GM21447 (cell line): ENCODE measurements at regions not wholly inside any gene's neighbourhood (a gene's known extent, or its start where the extent isn't known, plus 50 kb on each side); places are given as distances from the start of the nearest gene placed in this dataset.
A peak's percentile ranks its signal among the peaks of the same experiment; 100 is the strongest.

ENCODE experiments used
- ATAC-seq: cut with Tn5 transposase; IDR thresholded peaks from one replicate; pipeline ENCODE4 v1.9.1; 2021; ENCODE audit not compliant: unreplicated experiment

GRCh38 chr9:73845954-73846690 is 651.0 kb upstream of the RORB start:
- no peak for ATAC-seq

DNA sequence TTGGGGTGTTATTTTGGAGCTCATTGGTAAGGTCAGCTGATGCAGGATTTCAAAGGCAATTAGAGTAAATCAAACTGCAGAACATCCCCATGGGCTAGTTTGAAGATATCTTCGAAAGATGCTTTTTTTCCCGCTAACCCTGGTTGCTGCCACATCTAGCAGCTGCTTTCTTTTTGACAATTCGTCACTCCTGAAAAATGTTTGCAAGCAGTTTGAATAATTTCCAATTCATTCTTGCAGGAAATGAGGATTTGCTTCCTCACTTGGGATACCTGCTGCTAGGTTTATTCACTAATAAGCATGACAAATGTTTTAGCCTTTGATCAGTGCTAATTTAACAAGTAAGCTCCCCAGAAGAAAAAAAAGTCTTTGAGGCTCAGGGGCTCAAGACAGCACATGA is 649.6 kb upstream of the RORB start:
- no peak for ATAC-seq

GRCh38 chr9:73853549-73853948 is 643.6 kb upstream of the RORB start:
- no peak for ATAC-seq

DNA sequence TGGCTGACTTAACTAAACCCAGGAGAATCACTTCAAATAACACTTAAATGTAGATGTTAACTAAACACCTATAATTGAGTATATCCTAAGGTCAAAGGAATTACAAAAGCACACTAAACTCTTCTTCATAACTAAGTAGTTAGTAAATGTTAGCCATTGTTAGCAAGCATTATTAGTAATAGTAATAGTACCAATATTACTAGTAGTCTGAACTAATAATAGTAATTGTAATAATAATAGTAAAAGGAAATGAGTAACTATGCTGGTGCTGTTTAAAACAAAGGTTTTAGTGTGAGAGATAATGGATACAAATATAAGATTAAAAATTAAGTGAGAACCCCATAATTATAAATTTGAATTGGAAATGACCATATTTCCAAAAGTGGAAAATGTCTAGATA is 641.9 kb upstream of the RORB start:
- no peak for ATAC-seq

DNA sequence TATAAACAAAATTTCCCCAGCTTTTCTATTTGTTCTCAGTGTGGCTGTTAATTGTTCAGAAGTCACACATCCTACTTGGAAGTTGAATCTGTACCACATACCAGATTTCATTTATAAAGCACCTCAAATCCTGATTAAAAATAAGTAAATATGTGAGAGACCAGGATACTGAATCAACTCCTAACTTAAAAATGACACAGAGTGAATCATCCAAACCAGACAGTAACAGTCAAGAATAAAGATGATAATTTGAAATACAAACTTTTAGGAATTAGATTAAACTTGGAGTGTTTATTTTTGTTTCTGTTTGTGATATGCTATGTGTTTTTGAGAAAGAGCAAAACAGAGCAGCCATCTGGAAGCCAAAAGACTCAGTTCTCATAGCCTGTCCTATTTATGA is 633.2 kb upstream of the RORB start:
- no peak for ATAC-seq

GRCh38 chr9:73866451-73866850 is 630.7 kb upstream of the RORB start:
- no peak for ATAC-seq

DNA sequence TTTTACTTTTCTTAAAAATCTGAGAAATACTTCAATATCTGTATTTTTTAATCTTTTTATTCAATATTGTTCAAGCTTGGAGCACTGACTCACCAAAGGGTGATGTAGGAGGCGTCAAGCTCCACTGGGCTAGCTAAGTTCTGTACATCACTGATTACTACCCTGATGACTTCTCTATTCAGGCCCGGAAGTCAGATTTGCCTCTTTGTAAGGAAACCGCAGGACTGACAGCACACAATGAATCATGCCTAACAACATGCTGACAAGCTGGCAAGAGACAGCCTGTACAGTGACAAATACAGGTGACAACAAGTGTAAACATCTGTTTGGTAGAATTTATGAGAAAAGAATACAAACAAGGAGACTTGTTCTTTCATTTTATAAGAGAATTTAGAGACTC is 627.9 kb upstream of the RORB start:
- ATAC-seq = peak; percentile 100

DNA sequence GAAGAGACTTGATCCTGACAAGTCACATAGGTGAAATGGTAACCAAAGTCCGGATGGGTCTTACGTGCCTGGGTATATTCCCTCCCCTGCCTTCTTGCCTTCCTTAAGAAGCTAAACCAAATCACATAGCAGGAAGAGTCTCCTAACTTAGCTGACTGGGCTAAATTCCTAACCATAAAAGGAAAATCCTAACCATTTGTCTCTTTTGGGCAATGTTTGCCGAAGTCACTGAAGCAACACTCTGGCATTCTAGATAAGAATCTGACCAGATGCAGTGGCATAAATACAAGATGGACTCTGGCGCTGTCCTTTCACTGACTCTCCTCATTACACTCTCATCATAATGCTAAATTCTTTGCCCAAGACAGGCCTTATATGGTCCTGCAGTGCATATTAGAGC is 625.5 kb upstream of the RORB start:
- ATAC-seq = no peak

- ATAC-seq = no peak
Measured at GRCh38 chr9:73872701-73873100, 624.4 kb upstream of the RORB start.

GRCh38 chr9:73880101-73880500 is 617.0 kb upstream of the RORB start:
- no peak for ATAC-seq

DNA sequence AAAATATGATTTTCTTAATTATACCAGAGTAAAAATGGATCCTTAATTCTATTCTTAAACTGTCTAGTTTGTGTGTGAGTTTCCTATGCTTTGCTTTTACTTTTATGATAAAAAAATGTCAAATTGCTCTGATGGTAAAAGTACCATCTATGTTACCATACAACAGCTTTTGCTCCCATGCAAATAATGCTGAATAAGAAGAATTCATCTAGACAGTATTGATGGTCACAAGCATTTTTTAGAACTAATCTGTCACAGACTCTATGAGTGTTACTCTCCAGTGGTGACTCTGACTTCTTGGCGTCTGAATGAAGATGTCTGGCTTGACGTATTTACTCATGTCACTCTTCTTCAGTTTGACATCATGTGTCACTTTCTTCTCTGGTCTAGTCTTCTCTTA is 608.1 kb upstream of the RORB start:
- no peak for ATAC-seq

DNA sequence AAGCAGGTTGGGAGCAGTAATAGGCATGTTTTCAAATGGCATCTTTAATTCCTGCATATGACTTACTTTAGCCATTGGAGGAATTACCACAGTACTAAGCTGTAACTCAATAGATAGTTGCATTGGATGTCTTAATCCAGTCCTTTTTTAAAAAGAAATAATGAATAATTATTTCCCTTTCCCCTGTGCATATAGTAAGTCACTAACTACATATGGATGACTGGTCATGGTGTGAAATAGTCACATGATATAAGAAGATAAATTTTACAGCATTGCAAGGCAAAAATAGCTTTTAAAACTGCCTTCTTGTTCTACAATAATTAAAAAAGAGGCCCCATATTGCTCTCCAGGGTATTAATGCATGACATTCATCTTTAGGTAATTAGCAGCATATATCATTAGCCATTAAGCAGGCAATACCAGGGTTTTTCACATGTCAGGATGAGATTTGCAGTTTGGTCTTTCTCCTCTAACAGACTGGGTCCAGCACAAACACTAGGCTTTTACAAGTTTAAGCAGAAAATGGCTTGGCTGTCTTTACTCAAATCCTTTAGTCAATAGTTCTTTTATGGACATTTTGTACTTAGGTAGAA is 606.4 kb upstream of the RORB start:
- no peak for ATAC-seq

DNA sequence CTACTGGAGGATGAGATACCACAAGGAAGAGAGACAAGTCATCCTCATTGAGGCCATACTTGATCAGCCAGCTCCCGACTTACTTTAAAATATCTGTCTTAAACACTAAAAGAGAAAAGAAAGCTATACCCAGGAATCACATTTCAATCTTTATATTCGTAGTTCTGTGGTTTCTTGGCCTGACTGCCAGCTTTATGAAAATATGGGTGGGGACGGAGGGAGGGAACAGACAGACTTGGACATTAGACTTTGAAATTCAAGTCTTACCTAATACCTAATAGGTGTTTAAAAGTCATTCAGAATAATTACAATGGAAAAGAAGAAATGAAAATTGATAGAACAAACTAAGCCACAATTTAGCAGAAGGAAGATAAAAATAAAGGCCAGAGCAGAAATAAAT is 604.8 kb upstream of the RORB start:
- no peak for ATAC-seq

DNA sequence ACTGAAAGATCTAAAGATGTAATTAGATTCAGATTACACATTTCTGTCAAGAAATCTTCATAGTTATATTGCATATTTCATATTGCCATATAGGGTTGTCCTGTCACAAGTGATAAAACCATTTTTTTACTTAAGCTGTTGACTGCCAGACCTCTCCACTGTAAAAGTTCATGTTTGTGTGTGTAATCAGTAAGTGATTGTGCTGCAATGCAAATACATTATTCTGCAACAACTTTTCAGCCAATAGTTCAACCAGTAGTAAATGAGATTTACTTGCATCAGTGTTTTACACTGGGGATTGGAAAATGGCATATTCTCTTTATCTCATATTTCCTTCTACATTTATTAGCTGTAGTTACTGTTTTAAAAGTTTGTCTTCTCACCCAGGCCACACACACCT is 603.9 kb upstream of the RORB start:
- ATAC-seq = no peak

- no peak for ATAC-seq
Measured at GRCh38 chr9:73896061-73896460, 601.1 kb upstream of the RORB start.

DNA sequence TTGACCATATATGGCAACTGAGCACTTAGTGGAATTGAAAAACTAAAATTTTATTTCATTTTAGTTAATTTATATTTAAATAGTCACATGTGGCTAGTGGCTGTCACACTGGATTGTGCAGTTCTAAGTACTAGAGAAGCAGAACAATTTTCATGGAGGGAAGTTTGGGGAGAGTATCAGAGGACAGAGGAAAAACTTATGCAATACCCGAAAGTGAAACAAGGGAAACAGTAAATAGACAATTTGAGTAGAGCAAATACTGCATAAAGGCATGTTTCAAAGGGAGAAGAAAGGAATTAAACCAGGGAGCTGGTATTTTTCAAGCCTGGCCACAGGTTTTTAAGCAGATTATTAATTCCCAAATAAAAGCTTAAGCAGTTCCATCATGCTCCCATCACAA is 590.5 kb upstream of the RORB start:
- no peak for ATAC-seq

DNA sequence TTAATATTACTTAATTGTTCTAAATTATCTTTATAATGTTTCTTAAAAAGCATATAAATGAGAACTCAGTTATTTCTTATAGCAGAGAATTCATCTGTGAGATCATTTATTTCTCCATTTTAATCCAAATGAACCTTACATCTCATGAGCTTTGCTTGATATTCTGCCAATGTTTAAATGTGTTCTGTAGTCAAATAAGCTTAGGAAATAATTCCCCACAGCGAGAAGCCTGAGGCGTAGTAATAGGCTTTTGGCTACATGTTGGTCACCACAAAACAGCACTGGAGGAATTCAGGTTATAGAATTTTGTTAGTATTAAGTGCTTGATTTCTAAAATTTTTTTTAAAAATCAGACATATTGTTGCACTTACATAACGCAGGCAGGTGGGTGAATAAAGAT is 585.3 kb upstream of the RORB start:
- ATAC-seq = no peak

- ATAC-seq = no peak
Measured at GRCh38 chr9:73916016-73916673, 581.0 kb upstream of the RORB start.

GRCh38 chr9:73919712-73920111 is 577.4 kb upstream of the RORB start:
- no peak for ATAC-seq

DNA sequence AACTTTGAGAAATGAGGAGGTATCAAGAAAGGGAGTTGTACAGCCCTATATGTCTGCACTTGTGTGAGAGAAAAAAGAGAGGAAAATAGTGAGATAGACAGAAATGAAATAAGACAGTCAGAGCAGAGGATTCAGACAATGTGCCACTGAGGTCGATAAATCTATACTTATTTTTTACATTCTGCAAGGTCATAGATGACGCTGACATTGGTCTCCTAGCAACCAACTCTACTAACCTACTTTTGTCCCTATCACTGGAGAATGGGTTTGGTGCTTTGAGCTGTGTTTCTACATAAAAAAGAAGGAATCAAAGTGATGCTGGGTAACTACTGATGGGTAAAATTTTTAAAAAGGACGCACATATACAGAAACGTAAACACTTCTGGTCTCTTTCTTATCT is 573.3 kb upstream of the RORB start:
- ATAC-seq = no peak

DNA sequence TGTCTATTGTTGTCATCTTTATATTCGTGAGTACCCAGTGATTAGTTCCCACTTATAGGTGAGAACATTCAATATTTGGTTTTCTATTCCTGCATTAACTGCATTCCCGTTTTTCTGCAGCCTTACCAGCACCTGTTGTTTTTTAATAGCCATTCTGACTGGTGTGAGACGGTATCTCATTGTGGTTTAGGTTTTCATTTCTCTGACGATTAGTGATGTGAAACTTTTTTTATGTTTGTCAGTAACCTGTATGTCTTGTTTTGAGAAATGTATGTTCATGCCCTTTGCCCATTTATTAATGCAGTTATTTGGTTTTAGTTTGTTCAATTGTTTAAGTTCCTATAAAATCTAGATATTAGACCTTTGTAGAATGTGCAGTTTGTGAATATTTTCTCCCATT is 546.0 kb upstream of the RORB start:
- no peak for ATAC-seq

- no peak for ATAC-seq
Measured at GRCh38 chr9:73962792-73963191, 534.3 kb upstream of the RORB start.

GRCh38 chr9:73969936-73970335 is 527.2 kb upstream of the RORB start:
- ATAC-seq = no peak
